ENCODE measurements at regions not wholly inside any gene's neighbourhood (a gene's known extent, or its start where the extent isn't known, plus 50 kb on each side); places are given as distances from the start of the nearest gene placed in this dataset.
A peak's percentile ranks its signal among the peaks of the same experiment; 100 is the strongest.
"Not testable (repeated sequence)": the region's sequence is repeated elsewhere in the genome, so short reads cannot be mapped to it uniquely, and the experiment has no call there.

GRCh38 chr7:106372126-106372525, 87.3 kb upstream of the NAMPT start:
- no peak for DNase-seq

- no peak for DNase-seq
Measured at GRCh38 chr7:106371629-106372028, 86.8 kb upstream of the NAMPT start.

- no peak for DNase-seq
Measured at GRCh38 chr7:106370542-106370941, 85.8 kb upstream of the NAMPT start.

GRCh38 chr7:106369816-106370215, 85.0 kb upstream of the NAMPT start:
- no peak for DNase-seq

GRCh38 chr7:106369352-106369751, 84.6 kb upstream of the NAMPT start:
- DNase-seq, result no peak

GRCh38 chr7:106367664-106368063, 82.9 kb upstream of the NAMPT start:
- DNase-seq, result no peak

- DNase-seq, result peak; percentile 4
Measured at GRCh38 chr7:106367018-106367420, 82.2 kb upstream of the NAMPT start.

GRCh38 chr7:106365252-106366005, 80.6 kb upstream of the NAMPT start:
- DNase-seq, result no peak

GRCh38 chr7:106362507-106362906, 77.7 kb upstream of the NAMPT start:
- not testable (repeated sequence) for DNase-seq

GRCh38 chr7:106358103-106358663, 73.4 kb upstream of the NAMPT start:
- DNase-seq, result no peak

GRCh38 chr7:106357675-106358074, 72.9 kb upstream of the NAMPT start:
- no peak for DNase-seq

GRCh38 chr7:106354822-106355221, 70.0 kb upstream of the NAMPT start:
- DNase-seq, result no peak

GRCh38 chr7:106353944-106354343, 69.2 kb upstream of the NAMPT start:
- DNase-seq, result no peak

- DNase-seq, result no peak
Measured at GRCh38 chr7:106348231-106348630, 63.4 kb upstream of the NAMPT start.

- DNase-seq, result no peak
Measured at GRCh38 chr7:106347229-106347833, 62.5 kb upstream of the NAMPT start.

GRCh38 chr7:106346678-106347217, 62.0 kb upstream of the NAMPT start:
- no peak for DNase-seq

- DNase-seq, result no peak
Measured at GRCh38 chr7:106346167-106346677, 61.4 kb upstream of the NAMPT start.

GRCh38 chr7:106345421-106346166, 60.8 kb upstream of the NAMPT start:
- DNase-seq, result no peak

- DNase-seq, result no peak
Measured at GRCh38 chr7:106344861-106345260, 60.1 kb upstream of the NAMPT start.

GRCh38 chr7:106344211-106344610, 59.4 kb upstream of the NAMPT start:
- DNase-seq, result no peak

GRCh38 chr7:106342049-106342448, 57.3 kb upstream of the NAMPT start:
- not testable (repeated sequence) for DNase-seq

GRCh38 chr7:106340247-106340596, 55.4 kb upstream of the NAMPT start:
- DNase-seq, result not testable (repeated sequence)
